ENCODE measurements at regions not wholly inside any gene's neighbourhood (a gene's known extent, or its start where the extent isn't known, plus 50 kb on each side); places are given as distances from the start of the nearest gene placed in this dataset.
"Not testable (repeated sequence)": the region's sequence is repeated elsewhere in the genome, so short reads cannot be mapped to it uniquely, and the experiment has no call there.

DNA sequence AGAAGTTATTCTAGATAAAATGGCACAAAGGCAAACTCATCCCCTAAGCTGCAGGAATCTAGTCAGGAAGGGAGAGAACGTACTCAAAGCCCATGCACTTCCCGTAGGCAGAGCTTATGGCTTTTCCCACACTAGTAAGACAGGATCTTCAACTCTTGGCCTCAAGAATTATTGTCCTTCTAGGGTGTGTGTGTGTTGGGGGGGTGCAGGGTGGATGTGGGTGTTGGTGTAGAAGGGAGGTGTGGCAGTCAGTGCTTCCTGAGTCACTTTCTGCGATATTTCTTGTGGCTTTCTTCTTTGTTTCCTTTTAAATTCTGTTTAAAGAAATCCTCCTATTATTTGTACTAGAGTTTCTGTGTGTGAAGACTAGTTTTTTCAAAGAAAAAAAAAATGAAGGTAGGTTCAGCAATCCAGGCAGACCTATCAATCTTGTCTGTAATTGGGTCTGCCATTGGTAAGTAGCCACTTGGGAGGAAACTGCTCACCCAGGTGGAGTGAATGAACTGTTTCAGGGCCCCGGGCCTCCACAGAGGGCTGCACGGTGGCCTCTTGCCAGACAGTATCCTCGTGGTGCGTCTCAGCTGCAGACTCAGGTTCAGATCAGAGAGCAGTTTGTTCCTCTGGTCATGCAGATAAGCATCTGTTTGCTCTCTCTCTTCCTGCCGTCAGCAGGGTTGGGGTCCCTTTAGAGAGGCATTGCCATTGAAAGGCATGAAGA lies 131.9 kb downstream of the NPR3 start:
- DNase-seq, result no peak

DNA sequence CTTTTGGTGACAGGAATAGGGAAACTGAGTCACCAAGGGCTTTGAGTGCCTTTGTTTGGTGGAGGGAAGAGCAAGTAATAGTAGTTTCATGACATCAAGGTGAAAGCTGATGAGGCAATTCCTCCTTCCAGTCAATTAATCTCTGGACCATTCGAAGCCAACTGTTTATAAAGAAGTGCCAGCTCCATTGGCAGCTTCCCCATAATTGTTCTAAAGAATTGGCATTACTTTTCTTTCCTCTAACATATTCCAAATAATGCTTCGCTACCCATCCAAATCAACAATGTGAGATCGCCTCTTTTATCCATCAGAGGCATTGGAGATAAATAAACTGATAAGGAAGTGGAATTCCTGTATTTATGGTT lies 132.4 kb downstream of the NPR3 start:
- no peak for DNase-seq

DNA sequence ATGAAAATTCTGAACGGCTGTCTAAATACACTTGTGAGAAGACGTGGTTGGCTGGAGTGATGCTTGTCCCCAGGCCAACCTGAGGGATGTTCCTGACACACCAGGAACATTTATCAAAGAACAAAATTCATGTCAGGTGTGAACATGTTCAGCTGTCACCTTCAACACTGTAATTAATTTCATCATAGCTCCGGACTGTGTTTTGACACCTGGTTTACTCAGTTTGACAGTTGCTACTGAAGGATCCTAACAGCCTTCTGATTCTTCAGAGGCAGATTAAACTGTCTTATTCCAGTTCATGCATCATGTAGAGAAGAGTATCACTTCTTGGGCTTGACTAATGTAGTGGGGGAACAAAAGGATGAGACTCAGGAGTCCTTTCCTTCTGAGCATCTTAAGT lies 134.1 kb downstream of the NPR3 start:
- no peak for DNase-seq

DNA sequence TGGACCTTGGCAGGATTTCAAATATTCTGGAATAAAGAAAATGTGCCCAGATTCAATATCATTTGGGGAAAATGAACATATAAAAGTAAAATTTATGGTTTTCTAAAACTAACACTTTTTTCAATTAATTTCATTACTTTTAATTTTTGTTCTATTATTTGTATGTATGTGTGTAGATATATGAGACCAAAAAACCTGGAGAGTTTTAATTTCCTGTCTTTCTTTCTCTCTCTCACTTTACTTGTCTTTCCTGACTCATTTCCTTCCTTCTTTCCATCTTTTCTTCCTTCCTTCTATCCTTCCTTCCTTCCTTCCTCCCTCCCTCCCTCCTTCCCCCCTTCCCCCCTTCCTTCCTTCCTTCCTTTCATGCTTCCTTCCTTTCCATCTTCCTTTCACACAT lies 137.0 kb downstream of the NPR3 start:
- DNase-seq, result no peak

DNA sequence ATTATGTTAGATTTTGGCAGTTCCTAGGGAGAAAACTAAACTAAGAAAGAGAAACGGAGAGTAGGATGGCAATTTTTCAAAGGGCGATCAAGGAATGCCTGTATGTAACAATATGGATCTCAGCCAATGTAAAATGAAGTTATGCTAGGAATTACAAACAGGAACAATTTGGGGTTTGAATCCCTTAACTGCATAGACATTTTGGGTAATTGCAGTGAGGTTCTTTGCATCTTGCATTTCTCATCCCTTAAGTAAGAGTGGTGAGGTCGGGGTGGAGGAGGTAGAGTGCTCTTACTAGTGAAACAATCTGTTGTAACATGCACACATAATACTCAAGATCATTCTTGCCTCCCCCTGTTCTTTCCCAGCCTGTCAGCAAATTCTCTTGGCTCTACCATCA lies 137.6 kb downstream of the NPR3 start:
- DNase-seq, result no peak

DNA sequence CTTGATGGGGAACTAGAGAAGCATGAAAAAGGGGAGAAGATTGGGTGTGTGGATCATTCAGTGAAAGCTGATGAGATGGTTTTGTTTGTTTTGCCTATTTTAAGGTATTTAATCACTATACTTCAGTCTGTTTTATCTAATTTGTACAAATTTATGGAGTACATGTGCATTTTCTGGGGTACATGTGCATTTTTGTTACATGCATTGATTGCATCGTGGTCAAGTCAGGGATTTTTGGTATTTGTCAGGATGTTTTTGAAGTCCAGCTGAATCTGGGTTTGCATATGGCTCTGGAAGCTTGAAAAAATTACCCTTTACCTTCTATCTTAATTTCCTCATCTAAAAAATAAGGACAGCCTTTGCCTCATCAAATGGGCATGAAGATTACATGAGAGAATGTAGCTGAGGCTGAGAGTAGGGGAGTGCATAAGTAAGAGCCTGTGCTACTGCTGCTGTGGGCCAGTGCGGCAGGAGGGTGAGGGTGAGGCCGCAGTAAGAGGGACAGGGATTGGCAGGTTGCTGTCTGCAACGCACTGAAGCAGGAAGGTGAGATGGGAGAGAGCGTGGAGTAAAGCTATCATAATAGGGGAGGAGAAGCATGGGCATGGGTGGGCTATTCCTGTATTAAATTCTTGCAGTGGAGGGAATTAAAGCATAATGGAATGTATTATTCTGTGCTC lies 139.8 kb downstream of the NPR3 start:
- no peak for DNase-seq

DNA sequence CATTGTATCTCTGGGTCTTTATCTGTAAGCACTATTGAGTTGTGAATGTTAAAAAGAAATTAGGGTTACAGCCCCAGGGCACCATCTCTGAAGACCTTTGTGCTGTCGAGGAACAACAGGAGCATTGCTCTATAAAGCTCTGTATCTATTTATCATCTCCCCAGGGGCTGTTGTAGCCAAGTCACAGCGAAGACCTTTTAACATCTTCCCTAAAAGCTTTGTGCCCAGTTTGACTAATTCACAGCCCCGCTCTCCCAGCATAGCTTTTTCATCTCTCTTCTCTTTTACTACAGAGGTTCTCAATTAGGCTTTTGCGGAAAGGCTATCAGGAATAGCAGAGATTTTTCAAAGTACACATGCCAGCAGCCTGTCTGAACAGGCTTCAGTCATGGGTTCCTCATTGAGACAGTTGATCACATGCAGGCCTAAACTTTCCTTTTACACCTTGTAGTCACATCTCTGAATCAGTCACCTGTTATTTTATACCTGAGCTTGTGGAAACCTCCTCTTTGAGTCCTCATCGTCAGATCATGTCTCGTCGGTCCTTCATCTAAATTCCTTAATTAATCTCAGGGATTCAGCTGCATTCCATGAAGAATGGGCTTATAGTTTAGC lies 140.5 kb downstream of the NPR3 start:
- DNase-seq, result no peak

DNA sequence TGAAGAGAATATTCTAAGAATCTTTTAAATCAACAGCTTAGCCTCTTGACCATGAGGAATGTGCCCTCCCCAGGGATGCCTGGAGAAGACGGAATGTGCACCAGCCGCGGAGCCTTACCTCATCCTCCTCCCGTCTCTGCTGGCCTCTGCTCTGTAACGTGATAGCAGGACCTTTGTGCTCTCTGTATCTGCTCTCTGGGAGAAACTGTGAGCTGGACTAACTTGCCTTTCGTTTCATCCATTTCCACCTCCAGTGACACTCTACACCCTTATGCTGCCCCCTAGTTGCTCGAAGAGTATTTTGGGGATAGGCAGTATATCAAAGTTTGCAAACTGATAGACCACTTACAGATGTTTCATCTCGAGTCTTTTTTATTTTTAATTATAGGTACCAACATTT lies 141.4 kb downstream of the NPR3 start:
- DNase-seq, result no peak

DNA sequence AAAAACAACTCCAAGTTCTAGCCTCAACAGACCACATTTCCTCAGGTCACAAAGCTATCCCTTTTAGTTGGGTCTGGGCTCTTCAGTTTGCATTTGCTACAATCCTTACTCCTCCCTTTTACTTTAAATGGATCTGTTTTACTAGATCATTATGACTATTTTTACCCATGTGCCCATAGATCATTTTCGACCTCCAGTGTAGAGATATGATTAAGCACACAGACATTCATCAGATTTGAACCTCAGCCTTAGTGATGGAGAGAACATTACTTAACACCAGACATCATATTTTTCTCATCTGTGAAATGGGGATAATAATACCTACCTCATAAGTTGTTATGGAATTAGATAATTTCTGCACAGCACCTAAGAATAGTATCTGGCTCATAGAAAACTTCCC lies 141.9 kb downstream of the NPR3 start:
- DNase-seq, result no peak

DNA sequence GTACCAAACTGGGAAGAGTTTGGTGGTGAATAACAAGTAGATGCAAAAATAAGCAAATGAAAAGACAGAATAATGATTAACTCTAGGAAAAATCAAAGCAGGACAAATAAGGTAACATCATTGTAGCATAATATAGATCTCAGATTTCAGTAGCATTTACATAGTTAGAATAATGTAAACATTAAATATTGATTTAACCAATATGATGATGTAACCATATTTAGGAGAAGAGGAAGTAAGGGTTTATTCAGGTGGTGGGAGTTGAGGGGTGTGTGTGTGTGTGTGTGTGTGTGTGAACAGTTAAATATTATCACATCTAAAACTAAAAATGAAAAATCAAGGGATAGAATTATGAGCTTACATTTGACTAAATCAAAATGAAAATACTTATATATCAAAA lies 143.4 kb downstream of the NPR3 start:
- no peak for DNase-seq

DNA sequence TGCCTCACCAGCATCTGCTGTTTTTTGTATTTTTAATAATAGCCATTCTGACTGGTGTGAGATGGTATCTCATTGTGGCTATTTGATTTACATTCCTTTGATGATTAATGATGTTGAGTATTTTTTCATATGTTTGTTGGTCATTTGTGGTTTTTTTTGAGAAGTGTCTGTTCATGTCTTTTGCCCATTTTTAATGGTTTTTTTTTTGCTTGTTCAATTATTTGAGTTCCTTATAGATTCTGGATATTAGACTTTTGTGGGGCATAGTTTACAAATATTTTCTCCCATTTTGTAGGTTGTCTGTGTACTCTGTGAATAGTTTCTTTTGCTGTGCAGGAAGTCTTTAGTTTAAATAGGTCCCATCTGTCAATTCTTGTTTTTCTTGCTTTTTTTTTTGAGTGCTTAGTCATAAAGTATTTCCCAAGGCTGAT lies 148.1 kb downstream of the NPR3 start:
- DNase-seq, result no peak

DNA sequence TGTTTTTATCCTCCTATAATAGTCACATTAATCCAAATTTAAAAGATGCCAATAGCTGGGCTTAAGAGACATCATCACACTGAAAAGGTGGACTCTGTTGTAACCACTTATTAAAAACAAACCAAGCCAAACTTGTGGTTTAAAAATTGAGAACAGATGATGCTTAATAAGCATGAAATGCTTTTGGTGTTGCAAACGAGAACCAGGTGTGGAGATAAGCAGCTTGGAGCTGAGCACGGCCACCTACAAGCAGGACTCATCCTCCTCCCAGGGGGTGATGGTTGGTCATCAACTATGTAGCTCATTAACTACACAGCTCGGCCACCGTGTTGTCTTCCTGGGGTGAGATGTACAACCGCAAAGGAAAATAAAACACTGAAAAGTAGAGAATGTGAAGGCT lies 154.4 kb downstream of the NPR3 start:
- DNase-seq, result no peak

DNA sequence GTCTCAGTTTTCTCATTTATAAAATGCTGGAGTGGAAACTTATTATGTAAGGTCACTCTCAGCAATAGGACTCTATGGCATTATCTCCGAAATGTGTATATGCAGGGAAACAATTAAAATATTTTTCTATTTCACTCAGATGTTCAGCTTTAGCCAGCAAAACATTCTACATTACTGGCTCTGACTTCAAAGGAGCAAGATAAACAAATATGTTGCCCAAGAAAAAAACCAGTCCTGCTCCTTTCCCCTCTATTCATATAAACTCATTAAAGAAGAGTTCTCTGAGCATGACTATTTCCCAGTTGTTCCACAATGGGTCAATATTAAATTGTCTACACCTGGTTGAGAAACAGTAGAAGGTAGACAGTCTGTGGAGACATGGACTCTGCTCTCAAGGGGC lies 155.0 kb downstream of the NPR3 start:
- DNase-seq, result no peak

DNA sequence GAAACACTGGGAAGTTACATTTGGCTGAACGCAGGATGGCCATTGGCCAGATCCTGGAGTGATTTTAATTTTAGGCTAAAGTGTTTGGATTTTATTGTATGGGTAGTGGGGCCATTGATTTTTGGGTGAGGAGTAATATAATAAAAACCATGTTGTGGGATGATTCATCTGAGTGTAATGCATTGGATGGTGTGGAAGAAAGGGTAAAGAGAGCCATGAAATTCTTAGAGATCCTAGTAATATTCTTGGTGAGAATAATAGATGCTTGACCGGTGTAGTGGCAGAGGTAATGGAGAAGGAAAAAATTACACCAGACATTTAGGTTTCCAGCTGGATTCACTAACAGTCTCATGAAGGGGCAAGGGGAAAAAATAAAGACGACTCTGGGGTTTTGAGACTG lies 158.1 kb downstream of the NPR3 start:
- DNase-seq, result no peak

DNA sequence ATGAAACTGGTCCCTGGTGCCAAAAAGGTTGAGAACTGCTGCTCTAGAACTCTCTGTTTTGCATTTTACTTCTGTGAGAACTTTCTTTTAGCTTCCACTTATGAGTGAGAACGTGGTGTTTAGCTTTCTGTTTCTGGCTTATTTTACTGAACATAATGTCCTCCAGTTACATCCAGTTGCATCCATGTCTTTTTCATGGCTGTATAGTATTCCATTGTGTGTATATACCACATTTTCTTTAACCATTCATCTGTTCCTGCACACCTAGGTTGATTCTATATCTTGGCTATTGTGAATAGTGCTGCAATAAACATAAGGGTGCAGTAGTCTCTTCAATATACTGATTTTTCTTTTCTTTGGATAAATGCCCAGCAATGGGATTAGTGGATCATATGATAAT lies 165.7 kb downstream of the NPR3 start:
- no peak for DNase-seq

DNA sequence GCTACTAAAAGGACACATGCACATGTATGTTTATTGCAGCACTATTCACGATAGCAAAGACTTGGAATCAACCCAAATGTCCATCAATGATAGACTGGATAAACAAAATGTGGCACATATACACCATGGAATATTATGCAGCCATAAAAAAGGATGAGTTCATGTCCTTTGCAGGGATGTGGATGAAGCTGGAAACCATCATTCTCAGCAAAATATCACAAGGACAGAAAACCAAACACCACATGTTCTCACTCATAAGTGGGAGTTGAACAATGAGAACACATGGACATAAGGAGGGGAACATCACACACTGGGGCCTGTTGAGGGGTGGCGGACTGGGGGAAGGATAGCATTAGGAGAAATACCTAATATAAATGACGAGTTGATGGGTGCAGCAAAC lies 168.2 kb downstream of the NPR3 start:
- DNase-seq, result not testable (repeated sequence)

DNA sequence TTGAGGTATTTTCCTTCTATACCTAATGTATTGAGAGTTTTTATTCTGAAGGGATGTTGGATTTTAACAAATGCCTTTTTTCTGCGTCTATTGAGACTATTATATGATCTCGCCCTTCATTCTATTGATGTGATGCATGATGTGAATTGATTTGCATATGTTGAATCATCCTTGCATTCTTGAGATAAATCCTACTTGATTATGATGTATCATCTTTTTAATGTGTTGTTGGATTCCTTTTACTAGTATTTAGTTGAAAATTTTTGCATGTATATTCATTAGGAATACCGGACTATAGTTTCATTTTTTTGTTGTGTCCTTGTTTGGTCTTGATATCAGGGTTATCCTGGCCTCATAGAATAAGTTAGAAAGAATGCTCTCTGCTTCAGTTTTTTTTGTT lies 169.7 kb downstream of the NPR3 start:
- DNase-seq, result no peak

DNA sequence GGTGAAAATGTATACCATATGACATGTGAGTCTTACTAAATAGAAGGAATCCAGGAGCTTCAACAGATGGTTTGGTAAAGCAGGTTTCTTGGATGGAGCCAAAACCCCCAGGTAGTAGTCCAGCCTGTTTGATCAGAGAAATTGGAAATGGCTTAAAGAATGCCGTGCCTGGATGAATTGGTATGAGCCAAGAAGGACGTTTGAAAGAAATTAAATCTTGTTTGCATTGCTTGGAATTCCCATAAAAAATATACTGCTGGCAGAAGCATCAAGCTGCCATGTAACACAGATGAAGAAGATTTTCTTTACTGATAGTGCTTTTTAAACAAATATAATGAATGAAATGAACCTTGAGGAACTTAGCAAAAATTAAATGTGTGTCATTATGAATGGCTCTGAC lies 176.3 kb downstream of the NPR3 start:
- DNase-seq, result no peak

DNA sequence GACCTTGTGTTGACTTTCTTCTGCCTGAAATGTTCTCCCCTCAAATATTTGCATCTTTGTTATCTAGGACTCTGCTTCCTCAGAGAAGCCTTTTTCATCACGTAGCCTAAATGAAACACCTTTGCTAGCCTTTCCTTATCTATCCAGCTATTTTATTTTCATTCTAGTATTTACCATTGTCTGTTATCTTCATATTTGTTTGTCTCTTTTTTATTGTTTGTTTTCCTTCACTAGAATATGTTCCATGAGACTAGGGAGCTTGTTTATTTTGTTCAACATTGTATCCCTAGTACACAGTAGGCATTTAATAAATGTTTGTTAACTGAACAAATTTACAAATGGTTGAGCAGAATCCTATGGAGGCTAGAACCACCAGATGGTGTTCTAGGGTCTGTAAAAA lies 178.0 kb downstream of the NPR3 start:
- DNase-seq, result no peak

DNA sequence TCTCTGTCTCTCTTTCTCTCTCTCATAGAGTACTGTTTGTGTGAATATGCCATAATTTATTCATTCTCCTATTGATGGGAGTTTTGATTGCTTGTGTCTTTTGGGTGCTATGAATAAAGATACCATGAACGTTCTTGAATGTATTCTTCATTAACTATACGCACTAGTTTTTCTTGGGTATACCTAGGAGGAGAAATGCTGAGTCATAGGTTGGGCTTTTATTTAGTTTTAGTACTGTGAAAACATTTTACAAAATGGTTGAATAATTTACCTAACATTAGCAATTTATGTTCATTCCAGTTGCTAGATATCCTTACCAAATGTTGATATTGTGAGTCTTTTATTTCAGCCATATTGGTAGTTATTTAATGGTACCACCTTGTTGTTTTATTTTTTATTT lies 192.5 kb downstream of the NPR3 start:
- no peak for DNase-seq

DNA sequence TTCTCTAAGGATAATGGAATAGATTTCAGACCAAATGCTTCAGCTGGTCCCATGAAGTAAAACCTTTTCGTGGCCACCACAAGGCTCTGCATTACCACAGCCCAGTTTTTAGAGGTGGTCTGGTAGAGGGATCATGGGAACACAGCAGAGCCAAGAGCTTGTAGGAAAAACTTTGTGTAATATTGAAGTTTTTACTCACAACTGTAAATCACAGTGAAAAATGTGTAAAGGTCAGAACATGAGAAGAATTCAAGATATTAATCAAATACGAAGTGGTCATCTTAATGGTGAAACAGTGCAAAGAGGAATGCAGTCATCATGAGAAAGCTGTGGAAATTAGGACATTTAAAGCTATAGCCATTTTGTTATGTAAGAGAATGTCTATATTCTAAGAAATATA lies 197.5 kb downstream of the NPR3 start:
- DNase-seq, result no peak

DNA sequence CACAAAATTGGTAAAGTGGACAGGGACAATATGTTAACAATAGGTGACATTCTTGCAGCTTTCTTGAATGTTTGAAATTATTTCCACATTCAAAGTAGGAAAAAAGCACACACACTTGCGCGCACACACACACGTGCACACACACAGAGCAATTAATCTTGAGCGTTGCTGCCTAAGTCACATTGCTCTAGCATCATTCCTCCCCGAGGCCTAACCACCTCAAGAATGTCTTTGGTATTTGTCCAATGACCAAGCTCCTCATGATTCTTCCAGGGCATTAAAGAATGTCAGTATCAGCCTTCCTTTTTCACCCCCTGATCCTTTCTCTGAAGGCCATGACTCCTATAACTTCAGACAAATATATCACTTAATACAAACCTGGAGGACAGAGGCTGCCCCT lies 198.1 kb downstream of the NPR3 start:
- DNase-seq, result no peak

DNA sequence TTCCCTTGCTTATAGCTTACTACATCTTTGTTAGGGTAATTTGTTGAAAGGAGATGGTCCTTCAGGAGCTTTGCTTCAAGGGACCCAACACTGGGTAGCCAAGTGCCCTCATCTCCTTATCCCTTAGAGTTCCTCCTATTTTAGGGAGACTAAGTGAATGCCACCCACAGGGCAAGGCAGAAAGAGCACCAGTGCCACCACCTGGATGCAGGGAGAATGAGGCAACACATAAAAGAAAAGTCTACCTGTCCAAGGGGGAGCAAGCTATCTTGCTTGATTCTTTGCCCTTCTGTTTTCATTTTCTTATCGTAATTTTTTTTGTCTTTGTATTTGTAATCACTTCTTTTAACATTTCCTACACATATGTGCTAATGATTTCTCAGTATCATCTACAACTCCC lies 205.5 kb downstream of the NPR3 start:
- DNase-seq, result no peak
